ENCODE measurements at regions not wholly inside any gene's neighbourhood (a gene's known extent, or its start where the extent isn't known, plus 50 kb on each side); places are given as distances from the start of the nearest gene placed in this dataset.

- Histone ChIP-seq H3K4me1 (no peaks in the 10 kb centered on the region), H3K4me3 (no peak overlapping the region), H3K9me3 (no peaks in the 10 kb centered on the region), H3K27me3 (peaks cover 10 to 90% of the 10 kb centered on the region in 2 donors), H3K27ac (no peak overlapping the region), H3K36me3 (no peaks in the 10 kb centered on the region)
- TF ChIP-seq CTCF (IDR thresholded peaks at IDR 0.05): no peak
- DNase-seq (no peak), ATAC-seq (no peak)
- intact Hi-C loops (cut with DNase I): no loop called here
These were observed 62.3 kb upstream of the UBE3C start for GRCh38 chr7:157076466-157076865.

GRCh38 chr7:157077021-157077420 lies 61.7 kb upstream of the UBE3C start:
- Histone ChIP-seq H3K27me3 (peaks cover 5 to 85% of the 10 kb centered on the region in 2 donors), H3K36me3 (no peaks in the 10 kb centered on the region), H3K9me3 (no peaks in the 10 kb centered on the region), H3K4me3 (no peak overlapping the region), H3K27ac (no peak overlapping the region), H3K4me1 (no peaks in the 10 kb centered on the region)
- DNase-seq: no peak
- intact Hi-C loops (cut with DNase I): no loop called here
- TF ChIP-seq CTCF (IDR thresholded peaks at IDR 0.05): no peak
- no peak for ATAC-seq

- no peak overlapping the region for H3K27ac ChIP-seq
- intact Hi-C loops (cut with DNase I): no loop called here
- H3K27me3 ChIP-seq: peaks cover 3 to 75% of the 10 kb centered on the region in 2 donors
- no peak overlapping the region for H3K4me3 ChIP-seq
- no peak for TF ChIP-seq CTCF (IDR thresholded peaks at IDR 0.05)
- H3K36me3 ChIP-seq: no peaks in the 10 kb centered on the region
- peaks cover 0 to under 1% of the 10 kb centered on the region in 2 donors for H3K9me3 ChIP-seq
- ATAC-seq: no peak
- no peaks in the 10 kb centered on the region for H3K4me1 ChIP-seq
- peak in 1 of 4 donors; percentile 77 for DNase-seq
These were observed 60.6 kb upstream of the UBE3C start for GRCh38 chr7:157077986-157078644.

- DNase-seq (no peak), ATAC-seq (no peak)
- Histone ChIP-seq H3K4me1 (no peaks in the 10 kb centered on the region), H3K36me3 (no peaks in the 10 kb centered on the region), H3K27me3 (peaks cover 3 to 72% of the 10 kb centered on the region in 2 donors), H3K27ac (no peak overlapping the region), H3K4me3 (no peak overlapping the region), H3K9me3 (peaks cover 0 to 11% of the 10 kb centered on the region in 2 donors)
- intact Hi-C loops (cut with DNase I): no loop called here
- no peak for TF ChIP-seq CTCF (IDR thresholded peaks at IDR 0.05)
These were observed 59.6 kb upstream of the UBE3C start for GRCh38 chr7:157079116-157079515.

- peaks cover 0 to 21% of the 10 kb centered on the region in 2 donors for H3K9me3 ChIP-seq
- H3K27ac ChIP-seq: no peak overlapping the region
- no peak overlapping the region for H3K4me3 ChIP-seq
- ATAC-seq: no peak
- no peak for DNase-seq
- peaks cover 3 to 61% of the 10 kb centered on the region in 2 donors for H3K27me3 ChIP-seq
- no peaks in the 10 kb centered on the region for H3K36me3 ChIP-seq
- no peak for TF ChIP-seq CTCF (IDR thresholded peaks at IDR 0.05)
- H3K4me1 ChIP-seq: no peaks in the 10 kb centered on the region
- intact Hi-C loops (cut with DNase I): no loop called here
These were observed 58.5 kb upstream of the UBE3C start for GRCh38 chr7:157080111-157080730.
